PC-9 (cell line): ENCODE measurements at regions not wholly inside any gene's neighbourhood (a gene's known extent, or its start where the extent isn't known, plus 50 kb on each side); places are given as distances from the start of the nearest gene placed in this dataset.

ENCODE experiments used
- BruUV-seq: library from RNA; stranded (reverse); fragments of 400-500 nt; replicated peaks from 2 replicates; lab custom pipeline; 2021; lab: Mats Ljungman, UMichigan
- CTCF ChIA-PET: fragments of 300-600 bp; sonication (Branson Sonifier 250); formaldehyde crosslinking; loops from one replicate; lab custom pipeline; 2022; ENCODE audit warnings: antibody characterized with exemption; lab: Charles Lee
- POLR2A ChIA-PET: fragments of 300-600 bp; sonication (Branson Sonifier 250); formaldehyde crosslinking; loops from one replicate; lab custom pipeline; 2022; ENCODE audit warnings: antibody characterized with exemption; ENCODE audit not compliant: unreplicated experiment; lab: Charles Lee
- DNase-seq, 2 experiments: peaks; one replicate each; pipeline versions ENCODE4 v3.0.0 to v3.0.0-alpha.2; 2015 to 2022; ENCODE audit warnings: mixed read lengths in 1 of 2
- H2AFZ ChIP-seq: fragments of 200-600 bp; sonication (generic); 2 replicates; pipeline ENCODE4 v1.8.1; 2017; ENCODE audit warnings: antibody characterized with exemption
- H3F3A ChIP-seq: fragments of 200-600 bp; sonication (generic); 2 replicates; pipeline ENCODE4 v1.8.1; 2017; ENCODE audit warnings: antibody characterized with exemption, mild to moderate bottlenecking, low read depth; ENCODE audit not compliant: insufficient read depth
- H3K27ac ChIP-seq: fragments of 200-600 bp; sonication (generic); 2 replicates; pipeline ENCODE4 v1.6.1; 2016; ENCODE audit warnings: mixed run types
- H3K27me3 ChIP-seq: fragments of 200-600 bp; sonication (generic); 2 replicates; pipeline ENCODE4 v1.6.1; 2016; ENCODE audit warnings: low read depth, mixed run types; ENCODE audit not compliant: insufficient read depth
- H3K36me3 ChIP-seq: fragments of 200-600 bp; sonication (generic); 2 replicates; pipeline ENCODE4 v1.6.1; 2016; ENCODE audit warnings: low read depth, mixed run types
- H3K4me1 ChIP-seq: fragments of 200-600 bp; sonication (generic); replicated peaks from 2 replicates; pipeline ENCODE4 v1.6.1; 2016; ENCODE audit warnings: mixed run types; ENCODE audit not compliant: insufficient read depth
- H3K4me2 ChIP-seq: fragments of 200-600 bp; sonication (generic); 2 replicates; pipeline ENCODE4 v1.6.1; 2017; ENCODE audit warnings: mixed run types
- H3K4me3 ChIP-seq: fragments of 200-600 bp; sonication (generic); 2 replicates; pipeline ENCODE4 v1.6.1; 2016; ENCODE audit warnings: mixed run types
- H3K79me2 ChIP-seq: fragments of 200-600 bp; sonication (generic); 2 replicates; pipeline ENCODE4 v1.6.1; 2017; ENCODE audit warnings: low read depth, mixed run types
- H3K9me2 ChIP-seq: fragments of 200-600 bp; sonication (generic); 2 replicates; pipeline ENCODE4 v1.8.1; 2017; ENCODE audit warnings: mild to moderate bottlenecking; ENCODE audit not compliant: insufficient read depth
- H3K9me3 ChIP-seq: fragments of 200-600 bp; sonication (generic); 2 replicates; pipeline ENCODE4 v1.8.1; 2016; ENCODE audit warnings: low read depth; ENCODE audit not compliant: insufficient read depth
- H4K20me1 ChIP-seq: fragments of 200-600 bp; sonication (generic); 2 replicates; pipeline ENCODE4 v1.8.1; 2017; ENCODE audit not compliant: insufficient read depth
- CTCF ChIP-seq: fragments of 200-600 bp; sonication (generic); conservative IDR thresholded peaks from 2 replicates; pipeline ENCODE4 v1.6.1; 2017; ENCODE audit warnings: mixed run types, antibody characterized with exemption, mild to moderate bottlenecking, moderate library complexity
- EZH2 ChIP-seq: fragments of 200-600 bp; sonication (generic); IDR thresholded peaks from 2 replicates; pipeline ENCODE4 v1.8.0; 2017; ENCODE audit warnings: antibody characterized with exemption, low read depth
- intact Hi-C: fragments of 100-400 bp; cut with micrococcal nuclease; formaldehyde crosslinking; loops from one replicate; pipeline ENCODE4 v1.10.0; 2022; ENCODE audit not compliant: unreplicated experiment

GRCh38 chr4:41442810-41443209 is 95.1 kb upstream of the LIMCH1 start:
- BruUV-seq: no TSS peak
- Histone ChIP-seq H3K79me2 (peaks cover 48% of the 10 kb centered on the region), H4K20me1 (no peaks in the 10 kb centered on the region), H2AFZ (no peak overlapping the region), H3K9me3 (no peaks in the 10 kb centered on the region), H3K9me2 (no peaks in the 10 kb centered on the region; the same call in 1 of the 2 replicates), H3K36me3 (no peaks in the 10 kb centered on the region), H3F3A (peaks cover 19% of the 10 kb centered on the region), H3K4me3 (no peak overlapping the region), H3K27ac (peak overlapping the region; percentile 60), H3K27me3 (no peaks in the 10 kb centered on the region), H3K4me1 (peaks cover 24% of the 10 kb centered on the region), H3K4me2 (peak overlapping the region; percentile 41)
- ChIA-PET POLR2A (interaction anchor here (0.7 to 1.1 kb wide), 3 partner anchors 9 to 84 kb away, joined by 4 to 9 read pairs (median 7); no protein-coding TSS in a partner anchor), CTCF (interaction anchor here (0.5 to 0.8 kb wide), 2 partner anchors 19 to 30 kb away, joined by 3 to 7 read pairs; no protein-coding TSS in a partner anchor)
- DNase-seq: peak in 1 of 2 experiments; percentile 52
- TF ChIP-seq EZH2 (no peak), CTCF (no peak)
- intact Hi-C loops: no loop called here

- H3K4me3 ChIP-seq: no peak overlapping the region
- intact Hi-C loops: no loop called here
- peaks cover 45% of the 10 kb centered on the region for H3K79me2 ChIP-seq
- H3K36me3 ChIP-seq: no peaks in the 10 kb centered on the region
- no TSS peak for BruUV-seq
- H4K20me1 ChIP-seq: no peaks in the 10 kb centered on the region
- peaks cover 17% of the 10 kb centered on the region for H3K4me1 ChIP-seq
- ChIA-PET CTCF (no interaction called here), POLR2A (interaction anchor here (0.7 to 1.1 kb wide), 3 partner anchors 8 to 85 kb away, joined by 4 to 9 read pairs (median 7); no protein-coding TSS in a partner anchor)
- no peak overlapping the region for H2AFZ ChIP-seq
- no peaks in the 10 kb centered on the region; the same call in 1 of the 2 replicates for H3K9me2 ChIP-seq
- peak overlapping the region; percentile 60; the same call in 1 of the 2 replicates for H3K27ac ChIP-seq
- DNase-seq: no peak
- peaks cover 19% of the 10 kb centered on the region for H3F3A ChIP-seq
- H3K27me3 ChIP-seq: no peaks in the 10 kb centered on the region
- H3K4me2 ChIP-seq: no peak overlapping the region
- no peaks in the 10 kb centered on the region for H3K9me3 ChIP-seq
- TF ChIP-seq CTCF: no peak
- TF ChIP-seq EZH2: no peak
Measured at GRCh38 chr4:41443340-41444079, 94.4 kb upstream of the LIMCH1 start.

DNA sequence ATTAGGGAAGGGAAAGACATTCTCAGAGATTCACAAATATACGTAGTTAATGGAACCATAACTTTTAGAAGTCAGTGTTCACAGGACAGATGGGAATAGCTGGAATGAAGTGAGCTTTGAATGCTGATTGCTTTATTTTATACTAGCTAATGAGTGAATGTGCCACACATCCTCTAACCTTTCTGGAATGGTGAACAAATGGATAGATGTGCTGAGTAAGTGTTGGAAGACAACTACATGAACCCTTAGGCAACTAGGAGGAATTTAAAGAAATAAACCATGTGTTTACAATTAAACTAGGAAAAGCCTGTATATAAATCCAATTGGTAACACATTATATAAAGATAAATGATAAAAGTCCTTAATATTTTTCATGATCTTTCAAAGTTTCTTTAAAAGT is 91.6 kb upstream of the LIMCH1 start:
- TF ChIP-seq EZH2 (no peak), CTCF (no peak)
- CTCF ChIA-PET: interaction anchor here (0.6 kb wide), 1 partner anchor 23 kb away, joined by 3 read pairs; no protein-coding TSS in a partner anchor
- H3F3A ChIP-seq: peaks cover 13% of the 10 kb centered on the region
- H3K79me2 ChIP-seq: peaks cover 22% of the 10 kb centered on the region
- POLR2A ChIA-PET: interaction anchor here (0.7 kb wide), 1 partner anchor 291 kb away, joined by 13 read pairs; no protein-coding TSS in a partner anchor
- H3K4me1 ChIP-seq: peaks cover 13% of the 10 kb centered on the region
- intact Hi-C loops: no loop called here
- H2AFZ ChIP-seq: no peak overlapping the region
- H3K9me3 ChIP-seq: no peaks in the 10 kb centered on the region
- H3K9me2 ChIP-seq: no peaks in the 10 kb centered on the region; the same call in 1 of the 2 replicates
- BruUV-seq: no TSS peak
- DNase-seq: no peak
- H3K4me3 ChIP-seq: no peak overlapping the region
- no peaks in the 10 kb centered on the region for H3K27me3 ChIP-seq
- no peak overlapping the region for H3K4me2 ChIP-seq
- H4K20me1 ChIP-seq: no peaks in the 10 kb centered on the region
- no peak overlapping the region for H3K27ac ChIP-seq
- H3K36me3 ChIP-seq: 0 out of 2 replicates have a peak, but pooled peaks cover 3% of the 10 kb centered on the region
